ENCODE measurements at regions not wholly inside any gene's neighbourhood (a gene's known extent, or its start where the extent isn't known, plus 50 kb on each side); places are given as distances from the start of the nearest gene placed in this dataset.

GRCh38 chr3:57003676-57004075, 56.8 kb upstream of the SPATA12 start:
- Histone ChIP-seq H3K27ac (no peak overlapping the region), H3K79me2 (ENCODE audit: low read depth) (peaks cover 15% of the 10 kb centered on the region)
- POLR2A ChIA-PET (ENCODE audit: unreplicated experiment), result interaction anchor here (0.6 kb wide), 1 partner anchor 351 kb away, joined by 6 read pairs; no protein-coding TSS in a partner anchor

GRCh38 chr3:57001356-57001755, 59.1 kb upstream of the SPATA12 start:
- Histone ChIP-seq H3K27ac (no peak overlapping the region), H3K4me1 (replicated peaks; ENCODE audit: insufficient read depth) (peaks cover 10% of the 10 kb centered on the region), H2AFZ (no peak overlapping the region), H3K27me3 (ENCODE audit: insufficient read depth, low read depth) (no peaks in the 10 kb centered on the region), H4K20me1 (ENCODE audit: insufficient read depth) (no peaks in the 10 kb centered on the region), H3K36me3 (ENCODE audit: low read depth) (no peaks in the 10 kb centered on the region), H3K9me2 (ENCODE audit: insufficient read depth) (no peaks in the 10 kb centered on the region), H3K4me3 (no peak overlapping the region), H3K9me3 (ENCODE audit: insufficient read depth, low read depth) (no peaks in the 10 kb centered on the region), H3K79me2 (ENCODE audit: low read depth) (peaks cover 14% of the 10 kb centered on the region), H3K4me2 (no peak overlapping the region), H3F3A (ENCODE audit: insufficient read depth, low read depth) (peaks cover 9% of the 10 kb centered on the region; the same call in 1 of the 2 replicates)
- no TSS peak for BruUV-seq (replicated peaks)
- intact Hi-C loops (cut with micrococcal nuclease; ENCODE audit: unreplicated experiment), result loop anchor here (10.0 kb wide), 2 partner anchors 223 to 853 kb away; partner anchors contain the start of gene APPL1
- DNase-seq, result no peak
- ChIA-PET POLR2A (ENCODE audit: unreplicated experiment) (no interaction called here), CTCF (no interaction called here)
- TF ChIP-seq EZH2 (IDR thresholded peaks at IDR 0.05; ENCODE audit: low read depth), result no peak
- TF ChIP-seq CTCF (conservative IDR thresholded peaks at IDR 0.05), result no peak

More at GRCh38 chr3:57003676-57004075, 56.8 kb upstream of the SPATA12 start:
- Histone ChIP-seq H3K27me3 (ENCODE audit: insufficient read depth, low read depth) (no peaks in the 10 kb centered on the region), H3F3A (ENCODE audit: insufficient read depth, low read depth) (peaks cover 29% of the 10 kb centered on the region), H3K9me2 (ENCODE audit: insufficient read depth) (no peaks in the 10 kb centered on the region), H3K4me2 (no peak overlapping the region), H3K36me3 (ENCODE audit: low read depth) (no peaks in the 10 kb centered on the region), H3K4me3 (no peak overlapping the region), H3K9me3 (ENCODE audit: insufficient read depth, low read depth) (no peaks in the 10 kb centered on the region), H4K20me1 (ENCODE audit: insufficient read depth) (no peaks in the 10 kb centered on the region), H3K4me1 (replicated peaks; ENCODE audit: insufficient read depth) (peaks cover 29% of the 10 kb centered on the region), H2AFZ (no peak overlapping the region)
- CTCF ChIA-PET, result no interaction called here
- intact Hi-C loops (cut with micrococcal nuclease; ENCODE audit: unreplicated experiment), result loop anchor here (10.0 kb wide), 2 partner anchors 221 to 851 kb away; partner anchors contain the start of gene APPL1
- TF ChIP-seq EZH2 (IDR thresholded peaks at IDR 0.05; ENCODE audit: low read depth) (no peak), CTCF (conservative IDR thresholded peaks at IDR 0.05) (no peak)
- DNase-seq, result no peak
- BruUV-seq (replicated peaks), result no TSS peak

GRCh38 chr3:57000012-57000411, 60.5 kb upstream of the SPATA12 start:
- Histone ChIP-seq H3K27ac (no peak overlapping the region), H3K79me2 (ENCODE audit: low read depth) (0 out of 2 replicates have a peak, but pooled peaks cover under 1% of the 10 kb centered on the region), H3K36me3 (ENCODE audit: low read depth) (no peaks in the 10 kb centered on the region), H3F3A (ENCODE audit: insufficient read depth, low read depth) (no peaks in the 10 kb centered on the region), H3K9me2 (ENCODE audit: insufficient read depth) (no peaks in the 10 kb centered on the region), H3K9me3 (ENCODE audit: insufficient read depth, low read depth) (no peaks in the 10 kb centered on the region), H3K4me2 (no peak overlapping the region), H3K4me1 (replicated peaks; ENCODE audit: insufficient read depth) (no peaks in the 10 kb centered on the region), H3K27me3 (ENCODE audit: insufficient read depth, low read depth) (no peaks in the 10 kb centered on the region), H3K4me3 (no peak overlapping the region), H2AFZ (no peak overlapping the region), H4K20me1 (ENCODE audit: insufficient read depth) (no peaks in the 10 kb centered on the region)
- no TSS peak for BruUV-seq (replicated peaks)
- no peak for DNase-seq
- TF ChIP-seq CTCF (conservative IDR thresholded peaks at IDR 0.05), result no peak
- TF ChIP-seq EZH2 (IDR thresholded peaks at IDR 0.05; ENCODE audit: low read depth), result no peak
- ChIA-PET POLR2A (ENCODE audit: unreplicated experiment) (no interaction called here), CTCF (no interaction called here)
- intact Hi-C loops (cut with micrococcal nuclease; ENCODE audit: unreplicated experiment), result loop anchor here (10.0 kb wide), 2 partner anchors 225 to 855 kb away; partner anchors contain the start of gene APPL1
